ENCODE measurements at regions not wholly inside any gene's neighbourhood (a gene's known extent, or its start where the extent isn't known, plus 50 kb on each side); places are given as distances from the start of the nearest gene placed in this dataset.

- peaks cover 7% of the 10 kb centered on the region for H3K27me3 ChIP-seq (replicated peaks)
- in situ Hi-C loops (cut with HindIII; ENCODE audit: low pct_ligation_motif_present, low sequenced_read_pairs) = no loop called here
- TF ChIP-seq, protein P1, sequence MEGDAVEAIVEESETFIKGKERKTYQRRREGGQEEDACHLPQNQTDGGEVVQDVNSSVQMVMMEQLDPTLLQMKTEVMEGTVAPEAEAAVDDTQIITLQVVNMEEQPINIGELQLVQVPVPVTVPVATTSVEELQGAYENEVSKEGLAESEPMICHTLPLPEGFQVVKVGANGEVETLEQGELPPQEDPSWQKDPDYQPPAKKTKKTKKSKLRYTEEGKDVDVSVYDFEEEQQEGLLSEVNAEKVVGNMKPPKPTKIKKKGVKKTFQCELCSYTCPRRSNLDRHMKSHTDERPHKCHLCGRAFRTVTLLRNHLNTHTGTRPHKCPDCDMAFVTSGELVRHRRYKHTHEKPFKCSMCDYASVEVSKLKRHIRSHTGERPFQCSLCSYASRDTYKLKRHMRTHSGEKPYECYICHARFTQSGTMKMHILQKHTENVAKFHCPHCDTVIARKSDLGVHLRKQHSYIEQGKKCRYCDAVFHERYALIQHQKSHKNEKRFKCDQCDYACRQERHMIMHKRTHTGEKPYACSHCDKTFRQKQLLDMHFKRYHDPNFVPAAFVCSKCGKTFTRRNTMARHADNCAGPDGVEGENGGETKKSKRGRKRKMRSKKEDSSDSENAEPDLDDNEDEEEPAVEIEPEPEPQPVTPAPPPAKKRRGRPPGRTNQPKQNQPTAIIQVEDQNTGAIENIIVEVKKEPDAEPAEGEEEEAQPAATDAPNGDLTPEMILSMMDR (IDR thresholded peaks at IDR 0.05; ENCODE audit: low read depth, low read length, missing control alignments) = no peak
- H3K27ac ChIP-seq = no peak overlapping the region
- DNase-seq = no peak
- no peak overlapping the region for H3K4me3 ChIP-seq (ENCODE audit: low read depth, low read length)
- no peaks in the 10 kb centered on the region for H3K36me3 ChIP-seq (replicated peaks)
Observed at GRCh38 chr6:90397047-90397446, 100.4 kb upstream of the BACH2 start.

- peaks cover 7% of the 10 kb centered on the region for H3K27me3 ChIP-seq (replicated peaks)
- TF ChIP-seq, protein P1 (IDR thresholded peaks at IDR 0.05; ENCODE audit: low read depth, low read length, missing control alignments) = peak; percentile 83
- no peak overlapping the region for H3K4me3 ChIP-seq (ENCODE audit: low read depth, low read length)
- no peaks in the 10 kb centered on the region for H3K36me3 ChIP-seq (replicated peaks)
- peak; percentile 60 for DNase-seq
- in situ Hi-C loops (cut with HindIII; ENCODE audit: low pct_ligation_motif_present, low sequenced_read_pairs) = no loop called here
- H3K27ac ChIP-seq = no peak overlapping the region
Observed at GRCh38 chr6:90393232-90393884, 96.7 kb upstream of the BACH2 start.

GRCh38 chr6:90390379-90390778 is 93.7 kb upstream of the BACH2 start:
- no peaks in the 10 kb centered on the region for H3K36me3 ChIP-seq (replicated peaks)

GRCh38 chr6:90388395-90388794 is 91.8 kb upstream of the BACH2 start:
- Histone ChIP-seq H3K27me3 (replicated peaks) (no peaks in the 10 kb centered on the region), H3K4me3 (ENCODE audit: low read depth, low read length) (no peak overlapping the region), H3K27ac (no peak overlapping the region), H3K36me3 (replicated peaks) (no peaks in the 10 kb centered on the region)
- TF ChIP-seq, protein P1 (IDR thresholded peaks at IDR 0.05; ENCODE audit: low read depth, low read length, missing control alignments) = no peak
- in situ Hi-C loops (cut with HindIII; ENCODE audit: low pct_ligation_motif_present, low sequenced_read_pairs) = no loop called here
- no peak for DNase-seq

More at GRCh38 chr6:90390379-90390778, 93.7 kb upstream of the BACH2 start:
- Histone ChIP-seq H3K27ac (no peak overlapping the region), H3K4me3 (ENCODE audit: low read depth, low read length) (no peak overlapping the region), H3K27me3 (replicated peaks) (peaks cover 7% of the 10 kb centered on the region)
- TF ChIP-seq, protein P1 (IDR thresholded peaks at IDR 0.05; ENCODE audit: low read depth, low read length, missing control alignments) = no peak
- in situ Hi-C loops (cut with HindIII; ENCODE audit: low pct_ligation_motif_present, low sequenced_read_pairs) = no loop called here
- no peak for DNase-seq

DNA sequence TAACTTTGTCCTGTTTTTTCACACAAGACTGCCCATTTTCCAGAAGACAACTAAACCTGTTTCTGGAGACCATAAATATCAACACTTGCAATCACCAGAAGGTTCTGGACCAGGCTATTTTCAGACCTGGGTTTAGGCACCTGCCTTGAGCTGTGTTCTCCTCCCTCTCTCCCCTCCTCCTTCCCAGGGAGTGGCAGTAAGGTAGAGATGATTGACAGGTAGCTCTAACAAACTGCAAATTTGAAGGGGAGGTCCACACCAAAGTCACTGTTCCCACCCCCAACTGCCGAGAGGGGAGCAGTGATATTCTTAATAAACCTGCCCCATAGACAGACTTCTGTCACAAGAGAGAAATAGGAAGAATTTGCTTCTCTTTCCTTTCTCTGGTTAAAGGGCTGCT is 91.2 kb upstream of the BACH2 start:
- H3K27me3 ChIP-seq (replicated peaks) = no peaks in the 10 kb centered on the region
- in situ Hi-C loops (cut with HindIII; ENCODE audit: low pct_ligation_motif_present, low sequenced_read_pairs) = no loop called here
- TF ChIP-seq, protein P1 (IDR thresholded peaks at IDR 0.05; ENCODE audit: low read depth, low read length, missing control alignments) = no peak
- H3K27ac ChIP-seq = no peak overlapping the region
- no peak overlapping the region for H3K4me3 ChIP-seq (ENCODE audit: low read depth, low read length)
- no peaks in the 10 kb centered on the region for H3K36me3 ChIP-seq (replicated peaks)
- no peak for DNase-seq

GRCh38 chr6:90387383-90387775 is 90.7 kb upstream of the BACH2 start:
- TF ChIP-seq, protein P1 (IDR thresholded peaks at IDR 0.05; ENCODE audit: low read depth, low read length, missing control alignments) = no peak
- H3K4me3 ChIP-seq (ENCODE audit: low read depth, low read length) = no peak overlapping the region
- H3K36me3 ChIP-seq (replicated peaks) = no peaks in the 10 kb centered on the region
- in situ Hi-C loops (cut with HindIII; ENCODE audit: low pct_ligation_motif_present, low sequenced_read_pairs) = no loop called here
- no peaks in the 10 kb centered on the region for H3K27me3 ChIP-seq (replicated peaks)
- no peak overlapping the region for H3K27ac ChIP-seq
- DNase-seq = no peak
